Mammary epithelial cell (primary cell): ENCODE measurements at regions not wholly inside any gene's neighbourhood (a gene's known extent, or its start where the extent isn't known, plus 50 kb on each side); places are given as distances from the start of the nearest gene placed in this dataset.
"Not testable (repeated sequence)": the region's sequence is repeated elsewhere in the genome, so short reads cannot be mapped to it uniquely, and the experiment has no call there.

Experiments
- EZH2 ChIP-seq: IDR thresholded peaks from 2 replicates; pipeline ENCODE4 v1.6.1; 2012; ENCODE audit warnings: low read length, inconsistent platforms, borderline replicate concordance
- TF ChIP-seq, protein P1 (sequence below), 2 donors: IDR thresholded peaks in 1 of 2; conservative IDR thresholded peaks in 1 of 2; 2 replicates each; pipeline ENCODE4 v1.5.1; 2011 to 2012; ENCODE audit warnings: inconsistent platforms in 2 of 2, low read length in 2 of 2, mild to moderate bottlenecking in 2 of 2, control low read depth in 1 of 2, low read depth in 1 of 2; ENCODE audit not compliant: insufficient read depth in 1 of 2; ENCODE audit errors: extremely low read depth in 1 of 2

GRCh38 chr9:65403072-65403471 is 118.1 kb upstream of the FOXD4L5 start:
- TF ChIP-seq, protein P1, sequence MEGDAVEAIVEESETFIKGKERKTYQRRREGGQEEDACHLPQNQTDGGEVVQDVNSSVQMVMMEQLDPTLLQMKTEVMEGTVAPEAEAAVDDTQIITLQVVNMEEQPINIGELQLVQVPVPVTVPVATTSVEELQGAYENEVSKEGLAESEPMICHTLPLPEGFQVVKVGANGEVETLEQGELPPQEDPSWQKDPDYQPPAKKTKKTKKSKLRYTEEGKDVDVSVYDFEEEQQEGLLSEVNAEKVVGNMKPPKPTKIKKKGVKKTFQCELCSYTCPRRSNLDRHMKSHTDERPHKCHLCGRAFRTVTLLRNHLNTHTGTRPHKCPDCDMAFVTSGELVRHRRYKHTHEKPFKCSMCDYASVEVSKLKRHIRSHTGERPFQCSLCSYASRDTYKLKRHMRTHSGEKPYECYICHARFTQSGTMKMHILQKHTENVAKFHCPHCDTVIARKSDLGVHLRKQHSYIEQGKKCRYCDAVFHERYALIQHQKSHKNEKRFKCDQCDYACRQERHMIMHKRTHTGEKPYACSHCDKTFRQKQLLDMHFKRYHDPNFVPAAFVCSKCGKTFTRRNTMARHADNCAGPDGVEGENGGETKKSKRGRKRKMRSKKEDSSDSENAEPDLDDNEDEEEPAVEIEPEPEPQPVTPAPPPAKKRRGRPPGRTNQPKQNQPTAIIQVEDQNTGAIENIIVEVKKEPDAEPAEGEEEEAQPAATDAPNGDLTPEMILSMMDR (conservative IDR thresholded peaks at IDR 0.05 in 1 of 2, IDR thresholded peaks at IDR 0.05 in 1 of 2; ENCODE audit: extremely low read depth in 1 of 2, insufficient read depth in 1 of 2, low read depth in 1 of 2, low read length in 2 of 2) = not testable (repeated sequence)
- not testable (repeated sequence) for TF ChIP-seq EZH2
